HL-60/S4 treated with retinoic acid at 250 ng/mL for 4 days and 3 days (cell line): ENCODE measurements at regions not wholly inside any gene's neighbourhood (a gene's known extent, or its start where the extent isn't known, plus 50 kb on each side); places are given as distances from the start of the nearest gene placed in this dataset.

ENCODE experiments used
- in situ Hi-C: fragments of 300-500 bp; cut with MboI; formaldehyde crosslinking; loops from 2 replicates; pipeline ENCODE4 v1.7.0; 2022; ENCODE audit warnings: low sequenced_read_pairs

- in situ Hi-C loops: no loop called here
Measured at GRCh38 chr16:64544859-64545258, 577.0 kb downstream of the CDH11 start.

GRCh38 chr16:64543441-64543840 lies 578.4 kb downstream of the CDH11 start:
- in situ Hi-C loops: no loop called here

GRCh38 chr16:64543031-64543430 lies 578.8 kb downstream of the CDH11 start:
- in situ Hi-C loops: no loop called here

GRCh38 chr16:64542152-64542551 lies 579.7 kb downstream of the CDH11 start:
- in situ Hi-C loops: no loop called here

- in situ Hi-C loops: no loop called here
Measured at GRCh38 chr16:64541621-64542020, 580.2 kb downstream of the CDH11 start.

GRCh38 chr16:64540434-64540833 lies 581.4 kb downstream of the CDH11 start:
- in situ Hi-C loops: no loop called here

- in situ Hi-C loops: no loop called here
Measured at GRCh38 chr16:64539811-64540371, 582.0 kb downstream of the CDH11 start.

- in situ Hi-C loops: no loop called here
Measured at GRCh38 chr16:64534180-64534780, 587.6 kb downstream of the CDH11 start.

- in situ Hi-C loops: no loop called here
Measured at GRCh38 chr16:64532691-64533090, 589.2 kb downstream of the CDH11 start.

- in situ Hi-C loops: no loop called here
Measured at GRCh38 chr16:64532117-64532516, 589.7 kb downstream of the CDH11 start.

GRCh38 chr16:64531401-64531800 lies 590.5 kb downstream of the CDH11 start:
- in situ Hi-C loops: no loop called here

GRCh38 chr16:64522548-64522947 lies 599.3 kb downstream of the CDH11 start:
- in situ Hi-C loops: no loop called here

- in situ Hi-C loops: no loop called here
Measured at GRCh38 chr16:64513871-64514270, 608.0 kb downstream of the CDH11 start.

- in situ Hi-C loops: no loop called here
Measured at GRCh38 chr16:64507240-64508024, 614.4 kb downstream of the CDH11 start.

GRCh38 chr16:64499211-64499610 lies 622.7 kb downstream of the CDH11 start:
- in situ Hi-C loops: no loop called here

- in situ Hi-C loops: no loop called here
Measured at GRCh38 chr16:64498363-64498762, 623.5 kb downstream of the CDH11 start.

- in situ Hi-C loops: no loop called here
Measured at GRCh38 chr16:64493709-64494108, 628.2 kb downstream of the CDH11 start.

GRCh38 chr16:64489449-64489848 lies 632.4 kb downstream of the CDH11 start:
- in situ Hi-C loops: no loop called here

- in situ Hi-C loops: no loop called here
Measured at GRCh38 chr16:64486561-64486960, 635.3 kb downstream of the CDH11 start.

GRCh38 chr16:64481497-64481896 lies 640.4 kb downstream of the CDH11 start:
- in situ Hi-C loops: no loop called here

- in situ Hi-C loops: no loop called here
Measured at GRCh38 chr16:64478252-64478906, 643.5 kb downstream of the CDH11 start.
